ENCODE measurements at regions not wholly inside any gene's neighbourhood (a gene's known extent, or its start where the extent isn't known, plus 50 kb on each side); places are given as distances from the start of the nearest gene placed in this dataset.

DNA sequence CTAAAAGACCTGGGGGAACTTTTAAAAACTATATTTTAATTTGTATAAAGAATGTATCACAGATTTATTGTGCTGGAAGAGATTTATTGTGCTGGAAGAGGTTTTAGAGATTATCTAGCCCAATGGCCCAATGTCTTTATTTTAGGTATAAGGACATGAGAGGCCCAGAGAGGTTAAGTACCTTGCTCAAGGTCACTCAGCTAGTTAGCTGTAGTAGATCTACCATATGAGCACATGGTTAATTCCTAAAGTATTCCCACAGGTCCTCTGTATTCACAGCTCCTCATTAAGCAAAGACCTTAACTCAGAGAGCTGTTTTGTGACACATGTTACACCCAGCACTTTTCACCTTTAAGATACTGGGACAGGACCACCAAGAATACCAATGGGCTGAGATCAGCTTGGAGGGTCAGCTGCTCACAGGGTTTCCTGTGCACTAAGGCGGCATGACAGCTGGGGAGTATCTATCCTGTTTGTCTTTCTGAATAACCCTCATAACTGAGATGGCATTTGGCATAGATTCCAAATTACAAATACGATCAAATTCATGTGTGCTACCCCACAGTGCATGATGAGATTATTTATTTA, 143.1 kb upstream of the TBL1XR1 start:
- no peaks in the 10 kb centered on the region for H3K36me3 Mint-ChIP-seq (ENCODE audit: unreplicated experiment)
- peaks cover 90% of the 10 kb centered on the region for H3K4me1 Mint-ChIP-seq (ENCODE audit: unreplicated experiment)
- H3K4me3 Mint-ChIP-seq (ENCODE audit: unreplicated experiment) = no peak overlapping the region
- no peaks in the 10 kb centered on the region for H3K9me3 Mint-ChIP-seq (ENCODE audit: unreplicated experiment)
- no peak for DNase-seq (ENCODE audit: extremely low spot score, unreplicated experiment)
- no peaks in the 10 kb centered on the region for H3K27me3 Mint-ChIP-seq (ENCODE audit: unreplicated experiment)
- peak overlapping the region; percentile 47 for H3K27ac Mint-ChIP-seq (ENCODE audit: unreplicated experiment)
- TF ChIP-seq, protein P1, sequence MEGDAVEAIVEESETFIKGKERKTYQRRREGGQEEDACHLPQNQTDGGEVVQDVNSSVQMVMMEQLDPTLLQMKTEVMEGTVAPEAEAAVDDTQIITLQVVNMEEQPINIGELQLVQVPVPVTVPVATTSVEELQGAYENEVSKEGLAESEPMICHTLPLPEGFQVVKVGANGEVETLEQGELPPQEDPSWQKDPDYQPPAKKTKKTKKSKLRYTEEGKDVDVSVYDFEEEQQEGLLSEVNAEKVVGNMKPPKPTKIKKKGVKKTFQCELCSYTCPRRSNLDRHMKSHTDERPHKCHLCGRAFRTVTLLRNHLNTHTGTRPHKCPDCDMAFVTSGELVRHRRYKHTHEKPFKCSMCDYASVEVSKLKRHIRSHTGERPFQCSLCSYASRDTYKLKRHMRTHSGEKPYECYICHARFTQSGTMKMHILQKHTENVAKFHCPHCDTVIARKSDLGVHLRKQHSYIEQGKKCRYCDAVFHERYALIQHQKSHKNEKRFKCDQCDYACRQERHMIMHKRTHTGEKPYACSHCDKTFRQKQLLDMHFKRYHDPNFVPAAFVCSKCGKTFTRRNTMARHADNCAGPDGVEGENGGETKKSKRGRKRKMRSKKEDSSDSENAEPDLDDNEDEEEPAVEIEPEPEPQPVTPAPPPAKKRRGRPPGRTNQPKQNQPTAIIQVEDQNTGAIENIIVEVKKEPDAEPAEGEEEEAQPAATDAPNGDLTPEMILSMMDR (IDR thresholded peaks at IDR 0.05) = no peak

DNA sequence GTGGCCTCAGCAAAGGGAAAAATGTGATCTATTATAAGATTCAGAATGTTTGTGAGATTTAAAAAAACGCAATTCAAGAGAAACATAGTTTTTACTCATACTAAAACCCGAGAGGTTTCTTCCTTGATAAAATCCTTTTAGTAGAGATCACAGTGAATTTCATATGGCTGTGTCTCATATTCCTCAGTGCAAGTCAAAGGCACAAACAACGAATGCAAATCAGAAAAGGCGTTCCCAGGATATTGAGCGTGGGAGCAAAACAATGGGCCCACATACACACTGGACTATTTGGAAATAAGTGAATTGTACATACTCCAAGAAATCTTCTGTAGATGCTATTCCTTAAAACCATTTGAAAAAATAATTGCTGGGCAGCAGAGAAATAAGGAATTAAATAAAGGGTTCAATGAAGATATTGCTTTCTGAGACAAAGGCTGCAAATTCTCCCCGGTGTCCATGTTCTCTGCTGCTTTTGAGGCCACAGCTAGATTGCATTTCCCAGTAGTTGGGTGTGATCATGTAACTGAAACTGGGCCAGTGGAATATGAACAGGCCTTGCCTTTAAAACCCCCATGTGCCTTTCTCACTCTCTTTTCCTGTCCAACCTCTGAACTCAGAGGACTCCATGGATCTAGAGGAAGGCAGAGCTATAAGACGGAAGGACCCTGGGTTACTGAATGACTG, 144.6 kb upstream of the TBL1XR1 start:
- peak overlapping the region; percentile 56 for H3K27ac Mint-ChIP-seq (ENCODE audit: unreplicated experiment)
- H3K4me1 Mint-ChIP-seq (ENCODE audit: unreplicated experiment) = peaks cover 89% of the 10 kb centered on the region
- no peak for DNase-seq (ENCODE audit: extremely low spot score, unreplicated experiment)

DNA sequence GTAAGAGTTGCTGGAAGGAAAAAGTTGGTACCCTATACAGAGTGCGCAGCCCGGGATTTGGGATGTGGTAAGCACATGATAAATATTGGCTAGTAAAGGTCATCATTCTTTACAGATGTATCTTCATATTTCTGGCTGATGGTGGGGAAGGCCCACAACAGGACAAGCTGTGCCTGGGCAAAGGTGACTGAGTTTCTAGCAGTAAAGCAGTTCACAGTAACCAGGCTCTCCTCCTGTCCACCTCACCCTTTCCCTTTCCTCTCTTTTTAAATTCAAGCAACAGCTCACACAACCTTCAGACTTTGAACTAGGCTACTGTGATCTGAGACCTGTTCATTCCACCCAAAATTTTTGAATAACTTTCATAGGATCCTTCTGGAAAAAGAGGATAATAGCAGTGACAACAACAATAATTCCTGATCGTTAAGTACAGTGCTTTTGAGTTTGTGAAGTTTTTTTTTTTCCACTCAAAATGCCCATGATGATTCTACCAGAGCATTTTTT, 145.9 kb upstream of the TBL1XR1 start:
- Mint-ChIP-seq H3K36me3 (ENCODE audit: unreplicated experiment) (no peaks in the 10 kb centered on the region), H3K9me3 (ENCODE audit: unreplicated experiment) (peaks cover 4% of the 10 kb centered on the region), H3K27ac (ENCODE audit: unreplicated experiment) (peak overlapping the region; percentile 97), H3K27me3 (ENCODE audit: unreplicated experiment) (no peaks in the 10 kb centered on the region), H3K4me3 (ENCODE audit: unreplicated experiment) (no peak overlapping the region), H3K4me1 (ENCODE audit: unreplicated experiment) (peaks cover 88% of the 10 kb centered on the region)
- DNase-seq (ENCODE audit: extremely low spot score, unreplicated experiment) = no peak
- TF ChIP-seq, protein P1 (IDR thresholded peaks at IDR 0.05) = no peak

More for the DNA sequence above, 144.6 kb upstream of the TBL1XR1 start:
- H3K36me3 Mint-ChIP-seq (ENCODE audit: unreplicated experiment) = no peaks in the 10 kb centered on the region
- no peak overlapping the region for H3K4me3 Mint-ChIP-seq (ENCODE audit: unreplicated experiment)
- TF ChIP-seq, protein P1 (IDR thresholded peaks at IDR 0.05) = no peak
- no peaks in the 10 kb centered on the region for H3K27me3 Mint-ChIP-seq (ENCODE audit: unreplicated experiment)
- no peaks in the 10 kb centered on the region for H3K9me3 Mint-ChIP-seq (ENCODE audit: unreplicated experiment)

DNA sequence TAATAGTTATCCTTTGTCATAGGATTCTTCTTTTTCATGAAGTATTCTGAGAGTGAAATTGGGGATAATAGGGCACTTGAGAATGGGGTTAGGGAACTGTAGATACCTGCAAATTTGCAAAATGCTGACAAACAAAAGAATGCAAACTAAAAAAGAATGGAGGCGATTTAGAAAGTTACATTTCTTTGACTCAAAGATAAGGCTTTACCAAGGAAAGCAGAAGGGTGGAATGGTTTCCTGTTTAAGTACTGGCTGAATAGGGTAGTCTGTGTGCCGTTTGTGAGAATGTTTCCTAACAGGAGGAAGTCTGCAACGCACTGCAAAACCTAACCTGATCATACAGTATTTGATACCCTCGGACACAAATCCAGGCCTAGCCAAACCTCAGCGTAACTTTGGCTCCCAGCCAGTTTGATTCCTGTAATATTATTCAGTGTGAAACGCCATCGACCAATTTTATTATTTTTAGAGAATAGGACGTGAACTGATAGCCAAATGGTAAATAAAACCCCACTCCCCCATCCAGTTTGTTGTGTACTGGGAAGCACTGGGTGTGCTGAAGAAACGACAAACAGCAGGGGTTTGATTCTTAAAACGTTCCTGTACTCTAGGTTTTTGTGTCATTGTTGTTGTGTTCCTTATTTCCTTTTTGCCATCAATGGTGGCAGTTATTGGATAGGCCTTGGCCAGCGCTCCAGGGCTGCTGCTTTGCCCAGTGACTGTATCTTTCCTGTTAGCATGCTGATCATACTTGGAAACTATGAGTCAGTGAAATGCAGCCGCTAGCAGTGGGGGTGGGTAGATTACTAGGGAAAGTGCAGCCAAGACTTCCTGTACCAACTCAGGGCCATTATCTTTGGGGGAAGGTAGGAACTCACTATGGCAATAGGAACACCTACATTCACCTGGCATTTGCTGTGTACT, 148.0 kb upstream of the TBL1XR1 start:
- H3K4me3 Mint-ChIP-seq (ENCODE audit: unreplicated experiment) = peak overlapping the region; percentile 15
- peaks cover 89% of the 10 kb centered on the region for H3K4me1 Mint-ChIP-seq (ENCODE audit: unreplicated experiment)
- H3K36me3 Mint-ChIP-seq (ENCODE audit: unreplicated experiment) = no peaks in the 10 kb centered on the region
- TF ChIP-seq, protein P1 (IDR thresholded peaks at IDR 0.05) = no peak
- DNase-seq (ENCODE audit: extremely low spot score, unreplicated experiment) = peak; percentile 89
- H3K27ac Mint-ChIP-seq (ENCODE audit: unreplicated experiment) = peak overlapping the region; percentile 97
- no peaks in the 10 kb centered on the region for H3K27me3 Mint-ChIP-seq (ENCODE audit: unreplicated experiment)
- H3K9me3 Mint-ChIP-seq (ENCODE audit: unreplicated experiment) = peaks cover 5% of the 10 kb centered on the region
